GM12892 (cell line): ENCODE measurements at regions not wholly inside any gene's neighbourhood (a gene's known extent, or its start where the extent isn't known, plus 50 kb on each side); places are given as distances from the start of the nearest gene placed in this dataset.

Experiments used
- POLR2A ChIP-seq: IDR thresholded peaks from 2 replicates; pipeline ENCODE4 v1.6.1; 2011; ENCODE audit warnings: low read depth, low read length, control low read depth
- POLR2AphosphoS5 ChIP-seq: IDR thresholded peaks from 2 replicates; pipeline ENCODE4 v1.6.1; 2011; ENCODE audit warnings: low read depth, low read length, control low read depth

DNA sequence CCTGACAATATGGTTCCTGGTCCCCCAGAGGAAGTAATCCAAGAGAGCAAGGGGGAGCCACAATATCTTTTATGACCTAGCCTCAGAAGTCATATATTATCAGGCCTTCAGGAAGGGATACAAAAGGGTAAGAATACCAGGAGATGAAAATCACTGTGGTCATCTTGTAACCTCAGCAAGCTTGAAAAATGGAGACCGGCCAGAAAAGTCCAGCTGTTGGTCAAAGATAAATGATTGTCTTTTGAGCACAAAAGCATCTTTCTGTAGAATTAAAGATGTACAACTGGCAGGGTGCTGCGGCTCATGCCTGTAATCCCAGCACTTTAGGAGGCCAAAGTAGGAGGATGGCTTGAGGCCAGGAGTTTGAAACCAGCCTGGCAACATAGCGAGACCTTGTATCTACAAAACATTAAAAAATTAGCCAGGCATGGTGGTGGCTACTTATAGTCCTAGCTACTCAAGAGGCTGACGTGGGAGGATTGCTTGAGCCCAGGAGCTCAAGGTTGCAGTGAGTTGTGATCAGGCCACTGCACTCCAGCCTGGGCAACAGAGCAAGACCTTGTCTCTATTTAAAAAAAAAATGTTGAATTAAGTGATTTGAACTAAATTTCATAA, 118.0 kb upstream of the MARCKS start:
- no peak for TF ChIP-seq POLR2AphosphoS5
- no peak for TF ChIP-seq POLR2A
